Calu3 (cell line): ENCODE measurements at regions not wholly inside any gene's neighbourhood (a gene's known extent, or its start where the extent isn't known, plus 50 kb on each side); places are given as distances from the start of the nearest gene placed in this dataset.
A peak's percentile ranks its signal among the peaks of the same experiment; 100 is the strongest.

Experiments
- BruUV-seq: library from RNA; stranded (reverse); fragments of 400-500 nt; replicated peaks from 2 replicates; lab custom pipeline; 2021; lab: Mats Ljungman, UMichigan
- CTCF ChIA-PET: fragments of 300-600 bp; sonication (Branson Sonifier 250); formaldehyde crosslinking; loops from one replicate; lab custom pipeline; 2022; ENCODE audit warnings: antibody characterized with exemption; lab: Charles Lee
- DNase-seq: peaks from one replicate; pipeline ENCODE4 v3.0.0; 2022
- H3K27ac Mint-ChIP-seq: one replicate; pipeline ENCODE4 v1.8.0; 2022; ENCODE audit warnings: mixed read lengths; ENCODE audit not compliant: unreplicated experiment
- H3K27me3 Mint-ChIP-seq: one replicate; pipeline ENCODE4 v1.8.0; 2022; ENCODE audit warnings: mixed read lengths; ENCODE audit not compliant: unreplicated experiment
- H3K36me3 Mint-ChIP-seq: one replicate; pipeline ENCODE4 v1.8.0; 2022; ENCODE audit warnings: mild to moderate bottlenecking, moderate library complexity, mixed read lengths; ENCODE audit not compliant: insufficient read depth, unreplicated experiment
- H3K4me1 Mint-ChIP-seq: one replicate; pipeline ENCODE4 v1.8.0; 2022; ENCODE audit warnings: mild to moderate bottlenecking, low read depth, mixed read lengths; ENCODE audit not compliant: unreplicated experiment
- H3K4me3 Mint-ChIP-seq: one replicate; pipeline ENCODE4 v1.8.0; 2022; ENCODE audit warnings: mild to moderate bottlenecking, low read depth, moderate library complexity, mixed read lengths; ENCODE audit not compliant: unreplicated experiment
- H3K9me3 Mint-ChIP-seq: one replicate; pipeline ENCODE4 v1.8.0; 2022; ENCODE audit warnings: low read depth, mixed read lengths; ENCODE audit not compliant: unreplicated experiment
- intact Hi-C: fragments of 100-400 bp; cut with micrococcal nuclease; formaldehyde crosslinking; loops from one replicate; pipeline ENCODE4 v1.10.0; 2022; ENCODE audit not compliant: unreplicated experiment
- TF ChIP-seq, protein P1 (sequence below): fragments of 200-600 bp; IDR thresholded peaks from one replicate; pipeline ENCODE4 v1.8.0; 2022; ENCODE audit warnings: antibody characterized with exemption; ENCODE audit not compliant: unreplicated experiment

DNA sequence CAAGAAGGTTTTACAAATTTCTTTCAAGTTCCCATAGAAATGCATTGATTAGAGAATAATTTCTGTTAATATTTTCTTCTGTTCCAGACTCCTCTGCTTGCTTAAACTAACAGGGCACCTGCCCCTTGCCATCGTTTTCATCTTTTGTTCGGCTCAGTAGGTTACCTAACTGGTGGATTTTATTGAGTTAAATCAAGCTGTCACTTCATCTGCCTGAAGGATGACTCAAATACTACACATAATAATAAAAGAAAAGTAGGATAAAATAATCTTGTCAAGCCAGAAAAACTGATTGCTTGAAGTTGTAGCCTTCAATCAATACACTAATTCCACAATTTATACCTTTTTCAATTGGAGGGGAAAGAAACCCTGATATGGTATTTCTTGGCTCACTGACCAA, 234.0 kb downstream of the NR4A2 start:
- no peak for DNase-seq
- CTCF ChIA-PET = no interaction called here
- Mint-ChIP-seq H3K36me3 (no peaks in the 10 kb centered on the region), H3K4me1 (no peaks in the 10 kb centered on the region), H3K9me3 (no peaks in the 10 kb centered on the region), H3K4me3 (no peak overlapping the region), H3K27ac (no peak overlapping the region), H3K27me3 (no peaks in the 10 kb centered on the region)
- intact Hi-C loops = no loop called here
- no TSS peak for BruUV-seq
- TF ChIP-seq, protein P1, sequence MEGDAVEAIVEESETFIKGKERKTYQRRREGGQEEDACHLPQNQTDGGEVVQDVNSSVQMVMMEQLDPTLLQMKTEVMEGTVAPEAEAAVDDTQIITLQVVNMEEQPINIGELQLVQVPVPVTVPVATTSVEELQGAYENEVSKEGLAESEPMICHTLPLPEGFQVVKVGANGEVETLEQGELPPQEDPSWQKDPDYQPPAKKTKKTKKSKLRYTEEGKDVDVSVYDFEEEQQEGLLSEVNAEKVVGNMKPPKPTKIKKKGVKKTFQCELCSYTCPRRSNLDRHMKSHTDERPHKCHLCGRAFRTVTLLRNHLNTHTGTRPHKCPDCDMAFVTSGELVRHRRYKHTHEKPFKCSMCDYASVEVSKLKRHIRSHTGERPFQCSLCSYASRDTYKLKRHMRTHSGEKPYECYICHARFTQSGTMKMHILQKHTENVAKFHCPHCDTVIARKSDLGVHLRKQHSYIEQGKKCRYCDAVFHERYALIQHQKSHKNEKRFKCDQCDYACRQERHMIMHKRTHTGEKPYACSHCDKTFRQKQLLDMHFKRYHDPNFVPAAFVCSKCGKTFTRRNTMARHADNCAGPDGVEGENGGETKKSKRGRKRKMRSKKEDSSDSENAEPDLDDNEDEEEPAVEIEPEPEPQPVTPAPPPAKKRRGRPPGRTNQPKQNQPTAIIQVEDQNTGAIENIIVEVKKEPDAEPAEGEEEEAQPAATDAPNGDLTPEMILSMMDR = no peak

DNA sequence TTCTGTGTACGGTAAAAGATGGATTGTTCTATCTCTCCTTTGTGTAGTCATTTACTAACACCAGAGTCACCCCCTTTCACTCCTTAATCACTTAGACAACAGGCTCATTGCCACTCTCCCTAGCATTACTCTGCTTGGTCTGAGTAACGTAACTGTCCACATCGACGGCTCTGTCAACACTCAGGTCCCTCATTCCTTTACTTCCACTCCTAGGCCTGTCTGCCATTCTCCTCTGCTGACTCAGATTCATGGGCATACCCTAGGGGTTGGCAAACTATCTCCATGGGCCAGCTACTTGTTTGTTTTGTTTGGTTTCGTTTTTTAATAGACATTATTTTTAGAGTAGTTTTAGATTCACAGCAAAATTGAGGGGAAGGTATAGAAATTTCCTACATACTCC, 243.9 kb downstream of the NR4A2 start:
- Mint-ChIP-seq H3K27me3 (no peaks in the 10 kb centered on the region), H3K36me3 (no peaks in the 10 kb centered on the region), H3K9me3 (no peaks in the 10 kb centered on the region), H3K4me3 (no peak overlapping the region), H3K4me1 (peaks cover 5% of the 10 kb centered on the region), H3K27ac (no peak overlapping the region)
- DNase-seq = no peak
- CTCF ChIA-PET = no interaction called here
- TF ChIP-seq, protein P1 = no peak
- intact Hi-C loops = no loop called here
- no TSS peak for BruUV-seq

DNA sequence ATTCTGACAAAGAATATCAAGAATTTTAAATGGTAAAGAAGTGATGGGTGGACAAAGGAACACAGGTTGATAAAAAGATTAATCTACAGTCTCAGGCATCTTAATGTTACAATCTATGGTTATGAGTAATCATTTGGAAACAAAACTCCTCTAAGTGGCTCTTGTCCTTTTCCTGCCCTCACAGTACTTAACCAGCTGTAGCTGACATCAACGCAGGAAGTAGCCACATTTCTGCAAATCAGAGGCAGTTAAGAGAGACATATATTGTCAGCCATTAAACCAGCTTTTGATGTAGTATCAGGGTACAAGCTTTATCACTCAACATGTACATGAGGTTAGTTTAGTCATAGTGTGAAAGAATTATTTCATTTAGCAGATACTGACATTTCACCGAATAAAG, 244.6 kb downstream of the NR4A2 start:
- H3K4me1 Mint-ChIP-seq = peaks cover 12% of the 10 kb centered on the region
- H3K27ac Mint-ChIP-seq = no peak overlapping the region
- CTCF ChIA-PET = interaction anchor here (0.7 kb wide), 1 partner anchor 501 kb away, joined by 3 read pairs; no protein-coding TSS in a partner anchor
- peaks cover 1% of the 10 kb centered on the region for H3K9me3 Mint-ChIP-seq
- no peaks in the 10 kb centered on the region for H3K27me3 Mint-ChIP-seq
- no TSS peak for BruUV-seq
- intact Hi-C loops = no loop called here
- DNase-seq = no peak
- no peaks in the 10 kb centered on the region for H3K36me3 Mint-ChIP-seq
- no peak overlapping the region for H3K4me3 Mint-ChIP-seq
- TF ChIP-seq, protein P1 = no peak

DNA sequence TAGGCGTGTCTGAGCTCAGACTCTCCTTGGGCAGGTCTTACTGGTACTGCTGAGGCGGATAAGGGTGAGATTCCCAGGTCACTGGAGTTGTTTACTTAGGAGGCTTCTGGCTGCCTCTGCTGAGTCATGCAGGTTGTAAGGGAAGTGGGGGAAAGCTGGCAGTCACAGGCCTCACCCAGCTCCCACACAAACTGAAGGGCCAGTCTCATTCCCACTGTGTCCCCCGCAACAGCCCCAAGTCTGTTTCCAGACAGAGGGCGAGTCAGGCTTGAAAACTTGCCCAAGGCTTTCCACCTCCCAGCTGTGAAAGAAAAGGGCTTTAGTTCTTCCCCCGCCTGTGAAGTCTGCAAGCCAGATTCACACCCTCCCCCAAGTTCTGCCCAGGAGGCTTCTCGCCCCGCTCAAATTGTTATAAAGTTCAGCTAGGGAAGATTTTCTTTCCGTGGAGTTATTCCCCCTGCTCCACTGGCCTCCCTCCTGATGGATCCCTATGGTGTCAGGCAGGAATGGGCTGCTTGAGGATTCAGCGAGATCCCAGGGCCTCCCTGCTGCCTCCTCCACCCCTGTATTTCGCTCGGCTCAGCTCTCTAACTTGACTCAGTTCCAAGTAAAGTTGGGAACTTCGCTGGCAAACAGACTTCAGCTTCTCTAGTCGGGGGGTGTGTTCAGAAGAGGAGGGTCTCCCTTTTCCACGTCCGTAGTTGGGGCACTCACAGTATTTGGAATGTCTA, 248.6 kb downstream of the NR4A2 start:
- H3K27me3 Mint-ChIP-seq = no peaks in the 10 kb centered on the region
- no peak overlapping the region for H3K4me3 Mint-ChIP-seq
- peaks cover 6% of the 10 kb centered on the region for H3K9me3 Mint-ChIP-seq
- DNase-seq = no peak
- no TSS peak for BruUV-seq
- no peaks in the 10 kb centered on the region for H3K36me3 Mint-ChIP-seq
- intact Hi-C loops = no loop called here
- CTCF ChIA-PET = interaction anchor here (0.6 kb wide), 1 partner anchor 238 kb away, joined by 3 read pairs; no protein-coding TSS in a partner anchor
- peaks cover 13% of the 10 kb centered on the region for H3K4me1 Mint-ChIP-seq
- TF ChIP-seq, protein P1 = no peak
- H3K27ac Mint-ChIP-seq = peak overlapping the region; percentile 56
